Right lung (tissue), 2 donors: ENCODE measurements at regions not wholly inside any gene's neighbourhood (a gene's known extent, or its start where the extent isn't known, plus 50 kb on each side); places are given as distances from the start of the nearest gene placed in this dataset.
"Not testable (repeated sequence)": the region's sequence is repeated elsewhere in the genome, so short reads cannot be mapped to it uniquely, and the experiment has no call there.

ENCODE experiments used
- DNase-seq, 2 donors: peaks; one replicate each; pipeline ENCODE4 v3.0.0-alpha.2; 2013

GRCh38 chr15:77896147-77897112 is 181.1 kb downstream of the TBC1D2B start:
- DNase-seq = not testable (repeated sequence)

- no peak for DNase-seq
These were observed 181.8 kb downstream of the TBC1D2B start for GRCh38 chr15:77895742-77896141.

GRCh38 chr15:77895145-77895544 is 182.4 kb downstream of the TBC1D2B start:
- not testable (repeated sequence) for DNase-seq

GRCh38 chr15:77893671-77894640 is 183.6 kb downstream of the TBC1D2B start:
- not testable (repeated sequence) for DNase-seq

GRCh38 chr15:77893246-77893645 is 184.3 kb downstream of the TBC1D2B start:
- not testable (repeated sequence) for DNase-seq

- no peak for DNase-seq
These were observed 185.2 kb downstream of the TBC1D2B start for GRCh38 chr15:77892335-77892734.

GRCh38 chr15:77891862-77892261 is 185.6 kb downstream of the TBC1D2B start:
- DNase-seq = not testable (repeated sequence)

GRCh38 chr15:77890911-77891801 is 186.4 kb downstream of the TBC1D2B start:
- DNase-seq = peak; percentile 31 to 35

- not testable (repeated sequence) for DNase-seq
These were observed 187.4 kb downstream of the TBC1D2B start for GRCh38 chr15:77889828-77890725.

- DNase-seq = no peak
These were observed 188.3 kb downstream of the TBC1D2B start for GRCh38 chr15:77889009-77889806.

- DNase-seq = not testable (repeated sequence)
These were observed 189.7 kb downstream of the TBC1D2B start for GRCh38 chr15:77887563-77888429.

GRCh38 chr15:77886805-77887448 is 190.6 kb downstream of the TBC1D2B start:
- DNase-seq = no peak

- DNase-seq = not testable (repeated sequence)
These were observed 191.5 kb downstream of the TBC1D2B start for GRCh38 chr15:77885877-77886500.

- not testable (repeated sequence) for DNase-seq
These were observed 194.5 kb downstream of the TBC1D2B start for GRCh38 chr15:77883012-77883411.

GRCh38 chr15:77881950-77882349 is 195.6 kb downstream of the TBC1D2B start:
- no peak for DNase-seq

- DNase-seq = not testable (repeated sequence)
These were observed 196.0 kb downstream of the TBC1D2B start for GRCh38 chr15:77881535-77881934.

- not testable (repeated sequence) for DNase-seq
These were observed 198.0 kb downstream of the TBC1D2B start for GRCh38 chr15:77879466-77879865.
